RWPE2 (cell line): ENCODE measurements at regions not wholly inside any gene's neighbourhood (a gene's known extent, or its start where the extent isn't known, plus 50 kb on each side); places are given as distances from the start of the nearest gene placed in this dataset.

Source experiments
- ATAC-seq: fragments of 200-7000 bp; cut with Tn5 transposase; 3 replicates; pipeline ENCODE4 v1.9.1; 2021; ENCODE audit warnings: low read depth
- DNase-seq: peaks from one replicate; pipeline ENCODE4 v3.0.0-alpha.2; 2020; ENCODE audit warnings: low spot score
- H3K27ac ChIP-seq: fragments of 450-650 bp; 2 replicates; pipeline ENCODE4 v1.5.1; 2017; ENCODE audit warnings: mild to moderate bottlenecking; ENCODE audit not compliant: poor library complexity, severe bottlenecking
- H3K27me3 ChIP-seq: fragments of 250-450 bp; sonication (Bioruptor Pico); 2 replicates; pipeline ENCODE4 v1.5.1; 2021; ENCODE audit warnings: mild to moderate bottlenecking, moderate library complexity; ENCODE audit not compliant: insufficient read depth, poor library complexity, severe bottlenecking
- H3K36me3 ChIP-seq: fragments of 250-450 bp; sonication (Bioruptor Pico); 2 replicates; pipeline ENCODE4 v1.5.1; 2020; ENCODE audit warnings: low read depth, mild to moderate bottlenecking, moderate library complexity
- H3K4me1 ChIP-seq: fragments of 250-450 bp; sonication (Bioruptor Pico); 2 replicates; pipeline ENCODE4 v1.5.1; 2021; ENCODE audit warnings: mild to moderate bottlenecking, moderate library complexity; ENCODE audit not compliant: insufficient read depth, poor library complexity, severe bottlenecking
- H3K4me3 ChIP-seq: fragments of 250-450 bp; sonication (Bioruptor Pico); 2 replicates; pipeline ENCODE4 v1.5.1; 2021; ENCODE audit warnings: mild to moderate bottlenecking, moderate library complexity; ENCODE audit not compliant: severe bottlenecking
- H3K9me3 ChIP-seq: fragments of 250-450 bp; sonication (Bioruptor Pico); 2 replicates; pipeline ENCODE4 v1.5.1; 2021; ENCODE audit warnings: mild to moderate bottlenecking, moderate library complexity; ENCODE audit not compliant: severe bottlenecking
- CTCF ChIP-seq: fragments of 450-650 bp; IDR thresholded peaks from one replicate; pipeline ENCODE4 v1.5.1; 2017; ENCODE audit warnings: mild to moderate bottlenecking, moderate library complexity; ENCODE audit not compliant: poor library complexity, severe bottlenecking

- no peaks in the 10 kb centered on the region for H3K36me3 ChIP-seq
- no peak overlapping the region for H3K27ac ChIP-seq
- no peak overlapping the region for H3K4me3 ChIP-seq
- H3K9me3 ChIP-seq, result no peaks in the 10 kb centered on the region
- TF ChIP-seq CTCF, result no peak
- no peaks in the 10 kb centered on the region for H3K4me1 ChIP-seq
- no peak for DNase-seq
- no peak for ATAC-seq
- H3K27me3 ChIP-seq, result no peaks in the 10 kb centered on the region
Measured at GRCh38 chr17:37841232-37841631, 83.0 kb upstream of the TBC1D3K start.

GRCh38 chr17:37840576-37840975, 83.6 kb upstream of the TBC1D3K start:
- no peak overlapping the region for H3K4me3 ChIP-seq
- H3K36me3 ChIP-seq, result no peaks in the 10 kb centered on the region
- no peaks in the 10 kb centered on the region for H3K4me1 ChIP-seq
- no peaks in the 10 kb centered on the region for H3K9me3 ChIP-seq
- no peak for DNase-seq
- H3K27me3 ChIP-seq, result no peaks in the 10 kb centered on the region
- H3K27ac ChIP-seq, result no peak overlapping the region
- TF ChIP-seq CTCF, result no peak
- no peak for ATAC-seq

- H3K27me3 ChIP-seq, result no peaks in the 10 kb centered on the region
- H3K4me1 ChIP-seq, result no peaks in the 10 kb centered on the region
- no peak for ATAC-seq
- no peak for TF ChIP-seq CTCF
- H3K36me3 ChIP-seq, result no peaks in the 10 kb centered on the region
- no peak for DNase-seq
- H3K9me3 ChIP-seq, result no peaks in the 10 kb centered on the region
- H3K4me3 ChIP-seq, result no peak overlapping the region
- no peak overlapping the region for H3K27ac ChIP-seq
Measured at GRCh38 chr17:37839196-37839978, 84.8 kb upstream of the TBC1D3K start.

DNA sequence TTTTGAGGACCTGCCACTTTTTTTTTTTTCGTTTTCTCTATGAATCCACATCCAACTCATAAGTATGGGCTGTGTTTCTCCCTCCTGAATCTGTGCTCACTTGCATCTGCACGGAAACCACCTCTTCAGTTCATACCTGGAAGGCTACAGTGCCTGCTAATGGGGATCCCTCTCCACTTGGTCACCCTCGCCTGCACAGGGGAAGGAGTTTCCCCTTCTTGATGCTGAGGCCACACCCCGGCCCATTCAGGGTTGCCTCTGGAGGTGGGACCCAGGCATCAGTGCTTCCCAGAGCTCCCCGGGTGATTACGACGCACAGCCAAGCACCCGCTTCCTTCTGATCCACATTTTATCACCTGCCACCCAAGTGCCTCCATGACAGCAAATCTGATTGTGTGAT, 85.9 kb upstream of the TBC1D3K start:
- Histone ChIP-seq H3K4me1 (no peaks in the 10 kb centered on the region), H3K27me3 (no peaks in the 10 kb centered on the region), H3K9me3 (no peaks in the 10 kb centered on the region), H3K4me3 (no peak overlapping the region), H3K27ac (no peak overlapping the region), H3K36me3 (no peaks in the 10 kb centered on the region)
- ATAC-seq, result no peak
- no peak for DNase-seq
- no peak for TF ChIP-seq CTCF

DNA sequence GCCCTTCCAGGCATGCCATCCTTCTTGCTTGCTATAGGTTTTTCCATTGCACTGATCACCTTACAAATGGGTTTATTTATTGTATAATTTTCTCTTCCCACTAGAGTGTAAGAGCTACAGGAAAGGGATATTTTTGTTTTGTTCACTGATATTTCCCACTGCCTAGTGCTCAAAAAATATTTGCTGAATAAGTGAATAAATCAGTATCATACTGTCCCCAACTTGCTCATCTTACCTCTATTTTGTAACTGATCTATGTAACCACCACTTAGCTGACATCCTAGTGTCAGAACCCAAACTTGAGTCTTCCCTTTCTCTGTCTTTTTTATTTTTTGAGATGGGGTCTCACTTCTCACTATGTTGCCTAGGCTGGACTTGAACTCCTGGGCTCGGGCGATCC, 87.6 kb upstream of the TBC1D3K start:
- ATAC-seq (no peak), DNase-seq (no peak)
- no peaks in the 10 kb centered on the region for H3K36me3 ChIP-seq
- no peaks in the 10 kb centered on the region for H3K9me3 ChIP-seq
- H3K27me3 ChIP-seq, result no peaks in the 10 kb centered on the region
- no peak for TF ChIP-seq CTCF
- no peak overlapping the region for H3K27ac ChIP-seq
- H3K4me3 ChIP-seq, result no peak overlapping the region
- no peaks in the 10 kb centered on the region for H3K4me1 ChIP-seq
